ENCODE measurements at regions not wholly inside any gene's neighbourhood (a gene's known extent, or its start where the extent isn't known, plus 50 kb on each side); places are given as distances from the start of the nearest gene placed in this dataset.

DNA sequence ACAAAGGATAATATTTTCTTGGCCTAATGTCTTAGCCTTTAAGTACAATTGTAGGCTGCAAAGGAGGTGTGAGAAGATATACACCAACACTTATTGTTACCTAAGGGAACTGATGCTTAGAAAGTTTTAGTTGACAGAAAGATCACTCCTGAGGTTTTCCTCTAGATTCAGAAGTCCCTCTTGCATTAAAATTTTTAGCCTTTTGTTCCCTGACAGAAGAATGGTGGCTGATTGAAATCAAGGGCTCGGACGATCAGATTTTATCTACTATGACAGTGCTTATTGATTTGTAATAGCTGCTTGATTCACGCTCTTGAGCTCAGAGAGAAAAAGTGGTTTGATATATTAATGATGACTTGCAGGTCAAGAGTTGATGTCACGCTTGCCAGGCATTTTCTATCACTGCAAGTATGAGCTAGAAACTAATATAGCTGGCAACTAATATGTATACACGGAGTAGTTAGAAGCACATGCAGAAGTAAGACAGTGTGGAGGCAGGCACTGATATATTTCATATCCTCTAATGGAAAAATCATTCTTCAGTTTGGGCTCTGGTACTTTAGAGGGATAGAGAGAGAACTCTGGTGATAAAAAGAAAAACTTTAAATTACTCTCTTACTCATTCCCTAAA, 246.6 kb upstream of the ID4 start:
- TF ChIP-seq POLR2AphosphoS5 (IDR thresholded peaks at IDR 0.05) (no peak), CTCF (IDR thresholded peaks at IDR 0.05) (no peak), POLR2A (IDR thresholded peaks at IDR 0.05) (no peak)
